Activated CD4-positive, alpha-beta T cell treated with anti-CD3 and anti-CD28 coated beads, Interleukin-2, amount 50 U/mL, for 24 hours (primary cell): ENCODE measurements at regions not wholly inside any gene's neighbourhood (a gene's known extent, or its start where the extent isn't known, plus 50 kb on each side); places are given as distances from the start of the nearest gene placed in this dataset.
"Not testable (repeated sequence)": the region's sequence is repeated elsewhere in the genome, so short reads cannot be mapped to it uniquely, and the experiment has no call there.

Source experiments
- DNase-seq, 2 donors: peaks; one replicate each; pipeline ENCODE4 v3.0.0-alpha.2; 2020; ENCODE audit warnings: low read depth in 1 of 2, low spot score in 1 of 2

DNA sequence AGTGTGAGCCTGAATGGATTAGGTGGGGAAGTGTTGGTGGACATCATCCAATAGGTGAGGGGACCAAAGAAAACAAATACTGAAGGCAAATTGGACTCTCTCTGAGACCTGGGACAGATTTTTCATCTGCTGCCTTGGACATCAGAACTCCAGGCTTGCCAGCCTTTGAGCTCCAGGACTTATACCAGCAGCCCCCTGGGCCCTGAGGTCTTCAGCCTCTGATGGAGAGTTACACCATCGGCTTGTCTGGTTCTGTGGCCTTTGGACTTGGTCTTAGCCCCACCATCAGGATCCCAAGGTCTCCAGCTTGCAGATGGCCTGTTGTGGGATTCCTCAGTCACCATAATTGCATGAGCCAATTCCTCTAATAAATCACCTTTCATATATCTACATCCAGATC, 80.8 kb upstream of the SLC8A3 start:
- no peak for DNase-seq

DNA sequence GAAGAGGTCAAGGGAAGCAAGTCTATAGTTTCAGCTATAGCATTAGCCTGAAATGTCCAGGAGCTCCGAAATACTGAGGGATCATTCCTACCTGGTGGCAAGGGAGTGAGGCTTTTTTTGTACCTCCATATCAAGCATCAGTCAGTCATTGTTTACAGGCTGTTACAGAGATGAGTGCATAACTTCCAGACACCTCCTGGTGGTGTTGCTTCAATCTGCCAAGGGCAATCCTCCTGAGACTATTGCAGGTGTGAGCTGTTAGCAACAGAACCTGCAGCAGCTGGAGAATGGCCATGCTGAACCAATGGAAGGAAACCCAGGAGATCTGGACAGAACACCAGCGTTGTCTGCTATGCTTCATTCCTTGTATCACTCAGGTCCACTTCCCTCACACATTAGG, 80.0 kb upstream of the SLC8A3 start:
- DNase-seq: no peak

- DNase-seq: no peak
Measured at GRCh38 chr14:70266157-70266556, 77.4 kb upstream of the SLC8A3 start.

DNA sequence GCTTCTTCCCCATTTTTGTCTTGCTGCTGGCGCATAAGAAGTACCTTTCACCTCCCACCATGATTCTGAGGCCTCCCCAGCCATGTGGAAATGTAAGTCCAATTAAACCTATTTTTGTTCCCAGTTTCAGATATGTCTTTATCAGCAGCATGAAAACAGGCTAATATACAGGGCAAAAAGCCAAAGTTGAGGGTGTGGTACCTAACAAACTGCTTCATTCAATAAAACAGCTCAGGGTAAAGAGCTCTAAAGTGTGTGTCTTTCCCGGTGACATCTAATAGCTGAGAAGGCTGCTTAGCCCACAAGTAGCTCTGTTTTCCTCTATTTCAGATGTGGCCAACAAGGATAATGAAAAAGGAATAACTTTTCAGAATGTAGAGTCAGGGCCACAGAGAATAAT, 76.7 kb upstream of the SLC8A3 start:
- DNase-seq: no peak

GRCh38 chr14:70259420-70259819, 70.7 kb upstream of the SLC8A3 start:
- DNase-seq: no peak

GRCh38 chr14:70257526-70257925, 68.8 kb upstream of the SLC8A3 start:
- DNase-seq: no peak

DNA sequence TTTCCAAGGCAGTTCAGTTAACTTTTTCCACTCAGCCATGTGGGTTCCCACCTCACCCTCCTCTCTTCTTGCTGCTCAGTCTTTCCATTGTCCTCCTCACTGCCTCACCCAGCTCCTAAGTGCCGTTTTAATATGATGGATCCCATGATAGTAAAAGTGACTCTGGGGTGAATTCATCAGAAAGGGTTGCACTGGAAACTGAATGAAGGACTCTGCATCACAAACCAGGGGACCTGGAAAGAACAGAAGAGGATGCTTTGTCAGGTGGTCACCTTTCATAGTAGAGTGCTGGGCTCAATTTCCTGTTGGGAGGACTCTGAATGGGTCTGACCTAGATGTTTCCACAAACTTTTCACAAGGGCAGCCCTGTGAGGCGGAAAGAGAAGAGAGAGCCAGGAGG, 67.8 kb upstream of the SLC8A3 start:
- no peak for DNase-seq

DNA sequence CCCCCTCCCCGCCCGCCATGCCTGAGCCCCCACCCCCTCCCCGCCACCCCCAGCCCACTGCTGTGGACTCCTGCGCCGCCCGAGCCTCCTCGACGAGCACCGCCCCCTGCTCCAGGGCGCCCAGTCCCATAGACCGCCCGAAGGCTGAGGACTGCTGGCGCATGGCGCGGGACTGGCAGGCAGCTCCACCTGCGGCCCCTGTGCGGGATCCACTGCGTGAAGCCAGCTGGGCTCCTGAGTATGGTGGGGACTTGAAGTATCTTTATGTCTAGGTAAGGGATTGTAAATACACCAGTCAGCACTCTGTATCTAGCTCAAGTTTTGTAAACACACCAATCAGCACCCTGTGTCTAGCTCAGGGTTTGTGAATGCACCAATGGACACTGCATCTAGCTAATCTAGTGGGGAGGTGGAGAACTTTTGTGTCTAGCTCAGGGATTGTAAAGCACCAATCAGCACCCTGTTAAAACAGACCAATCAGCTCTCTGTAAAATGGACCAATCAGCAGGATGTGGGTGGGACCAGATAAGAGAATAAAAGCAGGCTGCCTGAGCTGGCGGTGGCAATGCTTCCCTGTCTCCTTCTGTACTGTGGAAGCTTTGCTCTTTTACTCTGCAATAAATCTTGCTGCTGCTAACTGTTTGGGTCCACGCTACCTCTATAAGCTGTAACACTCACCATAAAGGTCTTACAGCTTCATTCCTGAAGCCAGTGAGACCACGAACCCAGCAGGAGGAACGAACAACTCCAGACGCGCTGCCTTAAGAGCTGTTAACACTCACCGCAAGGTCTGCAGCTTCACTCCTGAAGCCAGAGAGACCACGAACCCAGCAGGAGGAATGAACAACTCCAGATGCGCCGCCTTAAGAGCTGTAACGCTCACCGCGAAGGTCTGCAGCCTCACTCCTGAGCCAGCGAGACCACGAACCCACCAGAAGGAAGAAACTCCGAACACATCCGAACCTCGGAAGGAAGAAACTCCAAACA, 66.6 kb upstream of the SLC8A3 start:
- DNase-seq: peak in 1 of 2 donors; percentile 29

DNA sequence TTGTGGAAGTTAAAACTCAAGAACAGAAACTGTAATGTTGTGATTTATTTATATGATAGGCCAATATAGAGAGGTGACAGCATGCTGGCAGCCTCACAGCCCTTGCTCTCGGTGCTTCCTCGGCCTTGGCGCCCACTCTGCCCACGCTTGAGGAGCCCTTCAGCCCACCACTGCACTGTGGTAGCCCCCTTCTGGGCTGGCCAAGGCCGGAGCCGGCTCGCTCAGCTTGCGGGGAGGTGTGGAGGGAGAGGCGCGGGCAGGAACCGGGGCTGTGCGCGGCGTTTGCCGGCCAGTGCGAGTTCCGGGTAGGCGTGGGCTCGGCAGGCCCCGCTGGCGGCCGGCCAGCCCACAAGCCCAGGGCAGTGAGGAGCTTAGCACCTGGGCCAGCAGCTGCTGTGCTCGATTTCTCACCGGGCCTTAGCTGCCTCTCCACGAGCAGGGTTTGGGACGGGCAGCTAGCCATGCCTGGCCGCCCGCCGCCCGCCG, 65.8 kb upstream of the SLC8A3 start:
- no peak for DNase-seq

DNA sequence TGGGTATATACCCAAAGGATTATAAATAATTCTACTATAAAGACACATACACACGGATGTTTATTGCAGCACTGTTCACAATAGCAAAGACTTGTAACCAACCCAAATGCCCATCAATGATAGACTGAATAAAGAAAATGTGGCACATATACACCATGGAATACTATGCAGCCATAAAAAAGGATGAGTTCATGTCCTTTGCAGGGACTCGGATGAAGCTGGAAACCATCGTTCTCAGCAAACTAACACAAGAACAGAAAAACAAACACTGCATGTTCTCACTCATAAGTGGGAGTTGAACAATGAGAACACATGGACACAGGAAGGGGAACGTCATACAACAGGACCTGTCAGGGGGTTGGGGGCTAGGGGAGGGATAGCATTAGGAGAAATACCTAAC, 64.8 kb upstream of the SLC8A3 start:
- not testable (repeated sequence) for DNase-seq

GRCh38 chr14:70245026-70245425, 56.3 kb upstream of the SLC8A3 start:
- DNase-seq: no peak

- no peak for DNase-seq
Measured at GRCh38 chr14:70239802-70240201, 51.1 kb upstream of the SLC8A3 start.

GRCh38 chr14:70238635-70239034, 49.9 kb upstream of the SLC8A3 start:
- not testable (repeated sequence) for DNase-seq
